ENCODE measurements at regions not wholly inside any gene's neighbourhood (a gene's known extent, or its start where the extent isn't known, plus 50 kb on each side); places are given as distances from the start of the nearest gene placed in this dataset.

GRCh38 chr5:107154593-107154992, 516.1 kb downstream of the EFNA5 start:
- no peak overlapping the region for H3K4me3 Mint-ChIP-seq
- no peaks in the 10 kb centered on the region for H3K27me3 Mint-ChIP-seq (ENCODE audit: low read depth, poor library complexity)
- H3K36me3 Mint-ChIP-seq (ENCODE audit: low read depth), result no peaks in the 10 kb centered on the region
- H3K9me3 Mint-ChIP-seq, result no peaks in the 10 kb centered on the region
- no peak for DNase-seq
- H3K27ac Mint-ChIP-seq, result no peak overlapping the region
- TF ChIP-seq CTCF (IDR thresholded peaks at IDR 0.05), result no peak
- H3K4me1 Mint-ChIP-seq, result peaks cover 7% of the 10 kb centered on the region

- no peaks in the 10 kb centered on the region for H3K9me3 Mint-ChIP-seq
Measured at GRCh38 chr5:107153283-107153682, 517.5 kb downstream of the EFNA5 start.

GRCh38 chr5:107149243-107150005, 521.3 kb downstream of the EFNA5 start:
- Mint-ChIP-seq H3K9me3 (no peaks in the 10 kb centered on the region), H3K4me3 (no peak overlapping the region), H3K27me3 (ENCODE audit: low read depth, poor library complexity) (no peaks in the 10 kb centered on the region), H3K36me3 (ENCODE audit: low read depth) (no peaks in the 10 kb centered on the region), H3K4me1 (peaks cover 40% of the 10 kb centered on the region), H3K27ac (peak overlapping the region; percentile 86)
- TF ChIP-seq CTCF (IDR thresholded peaks at IDR 0.05), result no peak
- no peak for DNase-seq

More at GRCh38 chr5:107153283-107153682, 517.5 kb downstream of the EFNA5 start:
- TF ChIP-seq CTCF (IDR thresholded peaks at IDR 0.05), result no peak
- no peak overlapping the region for H3K4me3 Mint-ChIP-seq
- no peak overlapping the region for H3K27ac Mint-ChIP-seq
- no peak for DNase-seq
- H3K4me1 Mint-ChIP-seq, result peaks cover 20% of the 10 kb centered on the region
- H3K36me3 Mint-ChIP-seq (ENCODE audit: low read depth), result no peaks in the 10 kb centered on the region
- H3K27me3 Mint-ChIP-seq (ENCODE audit: low read depth, poor library complexity), result no peaks in the 10 kb centered on the region

GRCh38 chr5:107147589-107147988, 523.1 kb downstream of the EFNA5 start:
- DNase-seq, result no peak
- no peaks in the 10 kb centered on the region for H3K27me3 Mint-ChIP-seq (ENCODE audit: low read depth, poor library complexity)
- no peaks in the 10 kb centered on the region for H3K9me3 Mint-ChIP-seq
- no peak overlapping the region for H3K27ac Mint-ChIP-seq
- no peak for TF ChIP-seq CTCF (IDR thresholded peaks at IDR 0.05)
- H3K36me3 Mint-ChIP-seq (ENCODE audit: low read depth), result no peaks in the 10 kb centered on the region
- H3K4me1 Mint-ChIP-seq, result peaks cover 40% of the 10 kb centered on the region
- no peak overlapping the region for H3K4me3 Mint-ChIP-seq

GRCh38 chr5:107146901-107147300, 523.8 kb downstream of the EFNA5 start:
- H3K36me3 Mint-ChIP-seq (ENCODE audit: low read depth), result no peaks in the 10 kb centered on the region
- TF ChIP-seq CTCF (IDR thresholded peaks at IDR 0.05), result no peak
- H3K27ac Mint-ChIP-seq, result no peak overlapping the region
- DNase-seq, result no peak
- H3K27me3 Mint-ChIP-seq (ENCODE audit: low read depth, poor library complexity), result no peaks in the 10 kb centered on the region
- no peak overlapping the region for H3K4me3 Mint-ChIP-seq
- no peaks in the 10 kb centered on the region for H3K9me3 Mint-ChIP-seq
- H3K4me1 Mint-ChIP-seq, result peaks cover 40% of the 10 kb centered on the region

GRCh38 chr5:107135391-107135790, 535.3 kb downstream of the EFNA5 start:
- H3K27me3 Mint-ChIP-seq (ENCODE audit: low read depth, poor library complexity), result no peaks in the 10 kb centered on the region
- TF ChIP-seq CTCF (IDR thresholded peaks at IDR 0.05), result no peak
- peaks cover 7% of the 10 kb centered on the region for H3K36me3 Mint-ChIP-seq (ENCODE audit: low read depth)
- peaks cover 42% of the 10 kb centered on the region for H3K9me3 Mint-ChIP-seq
- no peak for DNase-seq
- H3K4me1 Mint-ChIP-seq, result no peaks in the 10 kb centered on the region
- no peak overlapping the region for H3K27ac Mint-ChIP-seq
- H3K4me3 Mint-ChIP-seq, result no peak overlapping the region

Data from nephron progenitor cell (in vitro differentiated cells).